ENCODE measurements at regions not wholly inside any gene's neighbourhood (a gene's known extent, or its start where the extent isn't known, plus 50 kb on each side); places are given as distances from the start of the nearest gene placed in this dataset.

DNA sequence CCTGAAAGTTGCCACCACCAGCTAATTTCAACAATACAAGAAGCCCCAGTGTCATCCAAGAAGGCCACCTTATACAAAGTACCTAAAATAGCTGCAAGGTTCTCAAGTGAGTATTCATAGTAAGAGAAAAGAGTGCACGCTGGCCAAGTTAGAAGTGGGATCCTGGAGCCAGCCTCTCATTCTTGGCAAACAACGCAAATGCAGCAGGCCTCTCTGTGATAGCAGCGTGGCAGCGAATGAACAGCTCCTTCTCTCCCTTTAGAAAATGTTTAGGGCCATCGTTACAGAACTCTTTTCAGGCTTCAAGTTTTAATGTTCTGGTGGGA lies 78.0 kb upstream of the IFNG-AS1 start:
- DNase-seq (ENCODE audit: low read depth in 1 of 2, low spot score in 2 of 2): no peak
- Histone ChIP-seq H4K20me1 (replicated peaks in 1 of 2; ENCODE audit: control insufficient read depth in 1 of 2, insufficient read depth in 2 of 2, low read length in 2 of 2) (no peaks in the 10 kb centered on the region), H3K36me3 (ENCODE audit: control insufficient read depth in 2 of 4, insufficient read depth in 4 of 4, low read length in 3 of 4) (no peaks in the 10 kb centered on the region), H4K91ac (replicated peaks; ENCODE audit: insufficient read length, low read length) (no peak overlapping the region), H3K18ac (ENCODE audit: extremely low read depth, low read length) (no peak overlapping the region), H3K79me1 (ENCODE audit: low read depth, low read length) (no peaks in the 10 kb centered on the region), H2BK120ac (replicated peaks; ENCODE audit: low read depth, low read length) (no peak overlapping the region), H3K9me3 (ENCODE audit: insufficient read depth in 2 of 2, low read depth in 1 of 2, low read length in 1 of 2) (no peaks in the 10 kb centered on the region), H4K8ac (ENCODE audit: extremely low read depth, insufficient read depth, low read length) (no peak overlapping the region), H3K4me3 (ENCODE audit: extremely low read depth in 1 of 4, insufficient read depth in 2 of 4, low read depth in 3 of 4, low read length in 4 of 4) (no peak overlapping the region), H2BK12ac (ENCODE audit: low read depth, low read length) (no peak overlapping the region), H4K5ac (ENCODE audit: insufficient read length, low read depth, low read length) (no peak overlapping the region), H3K27me3 (replicated peaks in 1 of 4; ENCODE audit: control insufficient read depth in 3 of 4, extremely low read depth in 1 of 4, insufficient read depth in 3 of 4, low read length in 3 of 4) (no peaks in the 10 kb centered on the region), H3K4ac (replicated peaks; ENCODE audit: insufficient read length, low read depth, low read length) (no peak overlapping the region), H3K23ac (ENCODE audit: insufficient read length) (no peak overlapping the region), H3K79me2 (ENCODE audit: control insufficient read depth in 1 of 2, insufficient read depth in 2 of 2, low read length in 2 of 2) (no peaks in the 10 kb centered on the region), H3K4me1 (replicated peaks in 1 of 4; ENCODE audit: control insufficient read depth in 3 of 4, insufficient read depth in 4 of 4, low read length in 3 of 4) (peaks cover 0 to 5% (median 1%) of the 10 kb centered on the region in 4 experiments; a peak in 3 of 7 replicates), H2BK15ac (ENCODE audit: low read length) (no peak overlapping the region), H2AK5ac (ENCODE audit: low read depth, low read length) (no peak overlapping the region), H2BK20ac (ENCODE audit: low read length) (no peak overlapping the region), H3K4me2 (ENCODE audit: insufficient read depth in 1 of 2, low read depth in 2 of 2, low read length in 2 of 2) (no peak overlapping the region), H2AFZ (ENCODE audit: low read length) (no peak overlapping the region), H3K9ac (replicated peaks in 1 of 4; ENCODE audit: extremely low read depth in 1 of 4, low read depth in 3 of 4, low read length in 3 of 4) (no peak overlapping the region), H3K23me2 (ENCODE audit: low read depth, low read length) (no peaks in the 10 kb centered on the region), H3K56ac (replicated peaks; ENCODE audit: insufficient read length, low read depth, low read length) (no peak overlapping the region), H3K14ac (ENCODE audit: insufficient read length) (no peak overlapping the region), H3K27ac (ENCODE audit: low read depth, low read length) (no peak overlapping the region), H2BK5ac (ENCODE audit: low read depth, low read length) (no peak overlapping the region)
- TF ChIP-seq, protein P1, sequence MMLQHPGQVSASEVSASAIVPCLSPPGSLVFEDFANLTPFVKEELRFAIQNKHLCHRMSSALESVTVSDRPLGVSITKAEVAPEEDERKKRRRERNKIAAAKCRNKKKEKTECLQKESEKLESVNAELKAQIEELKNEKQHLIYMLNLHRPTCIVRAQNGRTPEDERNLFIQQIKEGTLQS (IDR thresholded peaks at IDR 0.05; ENCODE audit: insufficient read depth, low read depth, low read length): no peak
- no peak for TF ChIP-seq CHD2 (IDR thresholded peaks at IDR 0.05; ENCODE audit: low read length)
- TF ChIP-seq SRF (IDR thresholded peaks at IDR 0.05; ENCODE audit: low read depth, low read length): no peak
- TF ChIP-seq CBX5 (IDR thresholded peaks at IDR 0.05; ENCODE audit: low read depth, low read length): no peak
- TF ChIP-seq, protein P2, sequence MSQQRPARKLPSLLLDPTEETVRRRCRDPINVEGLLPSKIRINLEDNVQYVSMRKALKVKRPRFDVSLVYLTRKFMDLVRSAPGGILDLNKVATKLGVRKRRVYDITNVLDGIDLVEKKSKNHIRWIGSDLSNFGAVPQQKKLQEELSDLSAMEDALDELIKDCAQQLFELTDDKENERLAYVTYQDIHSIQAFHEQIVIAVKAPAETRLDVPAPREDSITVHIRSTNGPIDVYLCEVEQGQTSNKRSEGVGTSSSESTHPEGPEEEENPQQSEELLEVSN (IDR thresholded peaks at IDR 0.05): no peak
- no peak for TF ChIP-seq RBBP5 (IDR thresholded peaks at IDR 0.05; ENCODE audit: borderline replicate concordance, low read depth, low read length)
- no peak for TF ChIP-seq RXRA (IDR thresholded peaks at IDR 0.05; ENCODE audit: insufficient read depth, low read depth, low read length)
- TF ChIP-seq POU5F1 (IDR thresholded peaks at IDR 0.05; ENCODE audit: low read depth, low read length): no peak
- no peak for TF ChIP-seq ZNF274 (IDR thresholded peaks at IDR 0.05; ENCODE audit: borderline replicate concordance, extremely low read depth, low read length)
- POLR2A ChIA-PET (ENCODE audit: partially characterized antibody): no interaction called here
- CTCF ChIA-PET (ENCODE audit: partially characterized antibody): no interaction called here
- 95% methylated on average over 5 of the region's 5 CpGs; no CpG with 5 or more reads in 1 of the 2 experiments for WGBS, 2 experiments (ENCODE audit: extremely low coverage in 1 of 2, insufficient coverage in 1 of 2, insufficient read length in 1 of 2, insufficient replicate concordance in 2 of 2, low coverage in 1 of 2, low lambda C conversion rate in 2 of 2, missing lambda C conversion rate in 1 of 2)
- no peak for FAIRE-seq

All from H1 (cell line).